Calu3 (cell line): ENCODE measurements at regions not wholly inside any gene's neighbourhood (a gene's known extent, or its start where the extent isn't known, plus 50 kb on each side); places are given as distances from the start of the nearest gene placed in this dataset.

Experiments
- BruUV-seq: library from RNA; stranded (reverse); fragments of 400-500 nt; replicated peaks from 2 replicates; lab custom pipeline; 2021; lab: Mats Ljungman, UMichigan
- CTCF ChIA-PET: fragments of 300-600 bp; sonication (Branson Sonifier 250); formaldehyde crosslinking; loops from one replicate; lab custom pipeline; 2022; ENCODE audit warnings: antibody characterized with exemption; lab: Charles Lee
- DNase-seq: peaks from one replicate; pipeline ENCODE4 v3.0.0; 2022
- H3K27ac Mint-ChIP-seq: one replicate; pipeline ENCODE4 v1.8.0; 2022; ENCODE audit warnings: mixed read lengths; ENCODE audit not compliant: unreplicated experiment
- H3K27me3 Mint-ChIP-seq: one replicate; pipeline ENCODE4 v1.8.0; 2022; ENCODE audit warnings: mixed read lengths; ENCODE audit not compliant: unreplicated experiment
- H3K36me3 Mint-ChIP-seq: one replicate; pipeline ENCODE4 v1.8.0; 2022; ENCODE audit warnings: mild to moderate bottlenecking, moderate library complexity, mixed read lengths; ENCODE audit not compliant: insufficient read depth, unreplicated experiment
- H3K4me1 Mint-ChIP-seq: one replicate; pipeline ENCODE4 v1.8.0; 2022; ENCODE audit warnings: mild to moderate bottlenecking, low read depth, mixed read lengths; ENCODE audit not compliant: unreplicated experiment
- H3K4me3 Mint-ChIP-seq: one replicate; pipeline ENCODE4 v1.8.0; 2022; ENCODE audit warnings: mild to moderate bottlenecking, low read depth, moderate library complexity, mixed read lengths; ENCODE audit not compliant: unreplicated experiment
- H3K9me3 Mint-ChIP-seq: one replicate; pipeline ENCODE4 v1.8.0; 2022; ENCODE audit warnings: low read depth, mixed read lengths; ENCODE audit not compliant: unreplicated experiment
- intact Hi-C: fragments of 100-400 bp; cut with micrococcal nuclease; formaldehyde crosslinking; loops from one replicate; pipeline ENCODE4 v1.10.0; 2022; ENCODE audit not compliant: unreplicated experiment
- TF ChIP-seq, protein P1 (sequence below): fragments of 200-600 bp; IDR thresholded peaks from one replicate; pipeline ENCODE4 v1.8.0; 2022; ENCODE audit warnings: antibody characterized with exemption; ENCODE audit not compliant: unreplicated experiment

DNA sequence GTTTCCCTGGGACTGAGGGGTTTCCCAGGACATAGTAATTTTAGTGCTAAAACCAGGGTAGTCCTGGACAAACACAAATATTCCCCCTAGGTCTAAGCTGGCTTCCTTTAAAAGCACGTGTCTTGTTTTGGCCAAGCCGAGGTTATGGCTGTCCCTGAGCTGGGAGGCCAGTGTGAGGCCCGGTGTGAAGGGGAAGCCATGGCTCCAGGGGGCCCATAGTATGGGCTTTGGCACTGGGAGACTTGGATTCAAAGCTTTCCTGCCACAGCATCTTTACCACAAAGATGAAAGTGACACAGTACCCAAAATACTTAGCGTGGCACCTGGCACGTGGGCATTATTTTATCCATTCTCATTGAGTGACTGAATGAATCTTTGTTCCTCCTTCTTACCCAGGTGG lies 345.2 kb downstream of the ZNF536 start:
- Mint-ChIP-seq H3K27me3 (peaks cover 21% of the 10 kb centered on the region), H3K4me1 (no peaks in the 10 kb centered on the region), H3K4me3 (no peak overlapping the region), H3K27ac (no peak overlapping the region), H3K9me3 (peaks cover 7% of the 10 kb centered on the region), H3K36me3 (no peaks in the 10 kb centered on the region)
- DNase-seq = no peak
- BruUV-seq = no TSS peak
- CTCF ChIA-PET = no interaction called here
- intact Hi-C loops = no loop called here
- TF ChIP-seq, protein P1, sequence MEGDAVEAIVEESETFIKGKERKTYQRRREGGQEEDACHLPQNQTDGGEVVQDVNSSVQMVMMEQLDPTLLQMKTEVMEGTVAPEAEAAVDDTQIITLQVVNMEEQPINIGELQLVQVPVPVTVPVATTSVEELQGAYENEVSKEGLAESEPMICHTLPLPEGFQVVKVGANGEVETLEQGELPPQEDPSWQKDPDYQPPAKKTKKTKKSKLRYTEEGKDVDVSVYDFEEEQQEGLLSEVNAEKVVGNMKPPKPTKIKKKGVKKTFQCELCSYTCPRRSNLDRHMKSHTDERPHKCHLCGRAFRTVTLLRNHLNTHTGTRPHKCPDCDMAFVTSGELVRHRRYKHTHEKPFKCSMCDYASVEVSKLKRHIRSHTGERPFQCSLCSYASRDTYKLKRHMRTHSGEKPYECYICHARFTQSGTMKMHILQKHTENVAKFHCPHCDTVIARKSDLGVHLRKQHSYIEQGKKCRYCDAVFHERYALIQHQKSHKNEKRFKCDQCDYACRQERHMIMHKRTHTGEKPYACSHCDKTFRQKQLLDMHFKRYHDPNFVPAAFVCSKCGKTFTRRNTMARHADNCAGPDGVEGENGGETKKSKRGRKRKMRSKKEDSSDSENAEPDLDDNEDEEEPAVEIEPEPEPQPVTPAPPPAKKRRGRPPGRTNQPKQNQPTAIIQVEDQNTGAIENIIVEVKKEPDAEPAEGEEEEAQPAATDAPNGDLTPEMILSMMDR = no peak

DNA sequence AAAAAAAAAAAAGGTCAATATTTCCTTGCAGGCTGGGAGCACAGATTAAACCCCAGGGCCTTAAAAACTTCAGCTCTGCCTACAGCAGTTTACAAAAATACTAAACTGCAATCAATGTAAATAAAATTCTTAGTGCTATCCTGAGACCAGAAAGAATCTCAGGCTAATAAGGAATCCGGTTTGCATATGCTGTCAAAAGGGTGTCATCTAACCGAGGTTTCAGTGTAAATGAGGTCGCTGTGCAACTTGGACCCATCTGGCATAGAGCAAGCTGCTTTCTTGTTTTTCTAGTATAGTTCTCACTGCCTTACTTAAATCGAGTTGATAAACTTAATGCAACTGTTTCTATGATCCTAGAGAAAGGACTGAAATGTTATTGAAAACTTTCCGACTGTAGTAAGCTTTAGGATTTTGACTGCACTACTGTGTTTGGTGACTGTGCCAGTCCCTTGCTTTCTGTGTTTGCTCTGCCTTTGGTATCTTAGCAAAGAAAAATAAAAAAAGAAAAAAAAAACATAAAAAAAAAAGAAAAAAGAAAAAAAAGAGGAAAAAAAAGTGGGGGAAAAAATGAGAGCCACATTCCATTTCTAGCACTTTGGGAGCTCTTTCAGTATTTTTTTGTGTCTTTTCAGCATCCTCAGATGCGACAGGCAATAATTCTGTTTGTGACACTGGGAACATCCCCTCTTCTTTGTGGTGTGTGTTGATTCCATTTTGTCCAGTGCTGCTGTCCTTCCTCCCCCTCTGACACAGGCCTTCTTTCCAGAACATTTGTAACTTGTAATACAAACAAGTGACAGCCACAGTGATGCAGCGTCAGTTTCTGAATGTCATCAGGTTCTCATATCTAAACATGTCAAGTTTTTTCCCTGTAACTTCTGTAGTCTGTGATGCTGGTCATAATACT lies 340.5 kb downstream of the ZNF536 start:
- CTCF ChIA-PET = interaction anchor here (0.7 kb wide), 1 partner anchor 683 kb away, joined by 3 read pairs; no protein-coding TSS in a partner anchor
- peaks cover 7% of the 10 kb centered on the region for H3K9me3 Mint-ChIP-seq
- H3K36me3 Mint-ChIP-seq = no peaks in the 10 kb centered on the region
- peaks cover 8% of the 10 kb centered on the region for H3K27me3 Mint-ChIP-seq
- intact Hi-C loops = no loop called here
- TF ChIP-seq, protein P1 = no peak
- no peak overlapping the region for H3K27ac Mint-ChIP-seq
- DNase-seq = no peak
- BruUV-seq = no TSS peak
- H3K4me1 Mint-ChIP-seq = no peaks in the 10 kb centered on the region
- no peak overlapping the region for H3K4me3 Mint-ChIP-seq

DNA sequence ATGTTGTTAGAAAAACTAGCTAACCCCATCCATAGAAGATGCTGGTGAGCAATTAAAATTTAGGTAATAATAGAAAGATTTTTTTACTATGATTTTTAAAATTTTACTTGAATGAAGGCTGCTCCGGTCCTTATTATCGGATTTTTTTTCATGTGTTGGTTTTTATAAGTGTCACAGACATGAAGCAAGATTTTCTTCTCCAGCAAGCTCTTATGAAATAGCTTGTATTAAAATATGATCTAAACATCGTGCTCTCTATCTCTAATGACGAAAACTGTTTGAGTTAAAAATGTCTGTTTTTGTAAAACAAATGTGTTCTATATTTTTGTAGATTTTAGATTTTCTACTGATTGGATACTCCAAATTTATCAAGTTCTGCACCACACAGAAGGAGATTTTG lies 339.6 kb downstream of the ZNF536 start:
- Mint-ChIP-seq H3K27ac (no peak overlapping the region), H3K36me3 (no peaks in the 10 kb centered on the region), H3K27me3 (peaks cover 8% of the 10 kb centered on the region), H3K4me1 (no peaks in the 10 kb centered on the region), H3K4me3 (no peak overlapping the region), H3K9me3 (peaks cover 10% of the 10 kb centered on the region)
- TF ChIP-seq, protein P1 = no peak
- no peak for DNase-seq
- CTCF ChIA-PET = no interaction called here
- intact Hi-C loops = no loop called here
- no TSS peak for BruUV-seq

DNA sequence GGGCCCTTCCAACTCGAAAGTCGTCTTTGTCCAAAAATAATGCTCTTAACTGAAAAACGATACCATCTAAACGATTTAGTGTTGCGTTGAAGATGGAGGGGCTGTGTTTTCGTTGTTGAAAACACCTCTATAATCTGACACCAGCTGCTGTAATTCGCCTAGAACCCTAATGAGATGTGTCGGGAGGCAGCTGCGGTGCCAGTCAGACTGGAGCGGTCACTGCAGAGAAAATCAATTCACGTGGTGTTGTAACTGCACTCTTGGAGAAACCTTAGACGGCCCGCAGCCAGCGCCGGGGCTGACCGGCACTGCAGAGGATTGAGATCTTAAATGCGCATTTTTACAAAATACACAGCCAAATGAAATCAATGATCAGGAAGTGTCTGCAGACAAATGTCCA lies 339.1 kb downstream of the ZNF536 start:
- no peaks in the 10 kb centered on the region for H3K4me1 Mint-ChIP-seq
- intact Hi-C loops = no loop called here
- TF ChIP-seq, protein P1 = no peak
- no peak overlapping the region for H3K27ac Mint-ChIP-seq
- CTCF ChIA-PET = no interaction called here
- no TSS peak for BruUV-seq
- H3K4me3 Mint-ChIP-seq = no peak overlapping the region
- peaks cover 10% of the 10 kb centered on the region for H3K9me3 Mint-ChIP-seq
- H3K36me3 Mint-ChIP-seq = no peaks in the 10 kb centered on the region
- H3K27me3 Mint-ChIP-seq = peaks cover 8% of the 10 kb centered on the region
- no peak for DNase-seq
